IMR-90 (cell line): ENCODE measurements at regions not wholly inside any gene's neighbourhood (a gene's known extent, or its start where the extent isn't known, plus 50 kb on each side); places are given as distances from the start of the nearest gene placed in this dataset.
A peak's percentile ranks its signal among the peaks of the same experiment; 100 is the strongest.

Experiments used
- ATAC-seq: fragments of 200-7000 bp; cut with Tn5 transposase; 2 replicates; pipeline ENCODE4 v1.9.1; 2020; ENCODE audit warnings: low read depth, mild to moderate bottlenecking, moderate library complexity
- BruUV-seq: library from RNA; stranded (reverse); fragments of 400-500 nt; replicated peaks from 2 replicates; lab custom pipeline; 2021; lab: Mats Ljungman, UMichigan
- CTCF ChIA-PET: fragments of 300-600 bp; formaldehyde crosslinking; extraction: SDS; loops from one replicate; lab custom pipeline; 2021; ENCODE audit warnings: antibody characterized with exemption; lab: Yijun Ruan, JAX
- POLR2A ChIA-PET: fragments of 300-600 bp; sonication (Branson Sonifier 250); formaldehyde crosslinking; loops from one replicate; lab custom pipeline; 2022; ENCODE audit warnings: antibody characterized with exemption; ENCODE audit not compliant: unreplicated experiment; lab: Charles Lee
- DNase-seq: peaks from one replicate; pipeline ENCODE4 v3.0.0; 2013
- H2AFZ ChIP-seq: replicated peaks from 2 replicates; pipeline ENCODE3; 2013; ENCODE audit warnings: low read length, mild to moderate bottlenecking; ENCODE audit not compliant: poor library complexity
- H2AK5ac ChIP-seq: 2 replicates; pipeline ENCODE4 v1.6.1; 2013; ENCODE audit warnings: low read depth, low read length, inconsistent platforms
- H2AK9ac ChIP-seq: replicated peaks from 2 replicates; pipeline ENCODE3; 2013; ENCODE audit warnings: mild to moderate bottlenecking, low read depth, low read length, moderate library complexity; ENCODE audit not compliant: poor library complexity
- H2BK120ac ChIP-seq: 2 replicates; pipeline ENCODE4 v1.6.1; 2013; ENCODE audit warnings: low read depth, low read length, inconsistent platforms
- H2BK15ac ChIP-seq: 3 replicates; pipeline ENCODE4 v1.6.1; 2013; ENCODE audit warnings: low read depth, low read length, inconsistent platforms
- H2BK20ac ChIP-seq: 2 replicates; pipeline ENCODE4 v1.6.1; 2013; ENCODE audit warnings: low read depth, mild to moderate bottlenecking, inconsistent platforms, low read length, moderate library complexity
- H2BK5ac ChIP-seq: 2 replicates; pipeline ENCODE4 v1.6.1; 2013; ENCODE audit warnings: mild to moderate bottlenecking, low read depth, low read length, inconsistent platforms; ENCODE audit not compliant: poor library complexity, severe bottlenecking
- H3K14ac ChIP-seq: replicated peaks from 2 replicates; pipeline ENCODE4 v1.6.1; 2013; ENCODE audit warnings: low read depth, low read length, inconsistent platforms
- H3K18ac ChIP-seq: 2 replicates; pipeline ENCODE4 v1.6.1; 2013; ENCODE audit warnings: low read depth, low read length, control low read depth
- H3K23ac ChIP-seq: 2 replicates; pipeline ENCODE4 v1.6.1; 2013; ENCODE audit warnings: low read depth, low read length, inconsistent platforms
- H3K27ac ChIP-seq: 2 replicates; pipeline ENCODE4 v1.5.1; 2013; ENCODE audit warnings: mild to moderate bottlenecking, control low read depth, low read length; ENCODE audit not compliant: insufficient read depth
- H3K27me3 ChIP-seq: 2 replicates; pipeline ENCODE4 v1.6.1; 2013; ENCODE audit warnings: low read length; ENCODE audit not compliant: control insufficient read depth, insufficient read depth
- H3K36me3 ChIP-seq: 2 replicates; pipeline ENCODE4 v1.6.1; 2013; ENCODE audit warnings: low read length, mixed read lengths; ENCODE audit not compliant: control insufficient read depth, insufficient read depth
- H3K4ac ChIP-seq: 2 replicates; pipeline ENCODE4 v1.6.1; 2013; ENCODE audit warnings: low read depth, low read length, inconsistent platforms
- H3K4me1 ChIP-seq: 2 replicates; pipeline ENCODE4 v1.6.1; 2013; ENCODE audit warnings: low read length, mixed read lengths; ENCODE audit not compliant: control insufficient read depth, insufficient read depth
- H3K4me2 ChIP-seq: 2 replicates; pipeline ENCODE4 v1.6.1; 2013; ENCODE audit warnings: low read depth, mild to moderate bottlenecking, control low read depth, low read length, moderate library complexity
- H3K4me3 ChIP-seq: 2 replicates; pipeline ENCODE4 v1.5.1; 2013; ENCODE audit warnings: low read depth, mild to moderate bottlenecking, control low read depth, low read length, moderate library complexity; ENCODE audit not compliant: insufficient read depth
- H3K56ac ChIP-seq: 2 replicates; pipeline ENCODE4 v1.6.1; 2013; ENCODE audit warnings: low read length, inconsistent platforms; ENCODE audit not compliant: insufficient read depth; ENCODE audit errors: extremely low read depth
- H3K79me1 ChIP-seq, 2 experiments: 2 replicates each; pipeline ENCODE4 v1.6.1; 2013; ENCODE audit warnings: low read length in 2 of 2, inconsistent platforms in 1 of 2, low read depth in 1 of 2
- H3K9ac ChIP-seq: 2 replicates; pipeline ENCODE4 v1.6.1; 2013; ENCODE audit warnings: low read depth, low read length, control low read depth
- H3K9me1 ChIP-seq: 2 replicates; pipeline ENCODE4 v1.6.1; 2013; ENCODE audit warnings: low read length, inconsistent platforms; ENCODE audit not compliant: insufficient read depth
- H3K9me3 ChIP-seq: 2 replicates; pipeline ENCODE4 v1.6.1; 2013; ENCODE audit warnings: low read length; ENCODE audit not compliant: control insufficient read depth, insufficient read depth
- H4K20me1 ChIP-seq: 2 replicates; pipeline ENCODE4 v1.6.1; 2013; ENCODE audit warnings: low read length, inconsistent platforms; ENCODE audit not compliant: insufficient read depth
- H4K5ac ChIP-seq: 2 replicates; pipeline ENCODE4 v1.6.1; 2013; ENCODE audit warnings: mild to moderate bottlenecking, low read depth, low read length, control low read depth
- H4K8ac ChIP-seq, 2 experiments: 2 replicates each; pipeline ENCODE4 v1.6.1; 2013; ENCODE audit warnings: low read depth in 2 of 2, low read length in 2 of 2, control low read depth in 1 of 2, inconsistent platforms in 1 of 2
- H4K91ac ChIP-seq: 2 replicates; pipeline ENCODE4 v1.6.1; 2013; ENCODE audit warnings: low read depth, low read length, inconsistent platforms; ENCODE audit not compliant: insufficient read depth
- CEBPB ChIP-seq: IDR thresholded peaks from 2 replicates; pipeline ENCODE4 v1.6.1; 2012; ENCODE audit warnings: low read depth, low read length, improper control_type of control experiment
- MXI1 ChIP-seq: IDR thresholded peaks from 2 replicates; pipeline ENCODE4 v1.6.1; 2012; ENCODE audit warnings: low read depth, mild to moderate bottlenecking, low read length, moderate library complexity, borderline replicate concordance
- POLR2A ChIP-seq: IDR thresholded peaks from 2 replicates; pipeline ENCODE4 v1.6.1; 2012; ENCODE audit warnings: mild to moderate bottlenecking, low read depth, low read length
- RFX5 ChIP-seq: IDR thresholded peaks from 2 replicates; pipeline ENCODE4 v1.8.0; 2012; ENCODE audit warnings: low read depth, mild to moderate bottlenecking, low read length, moderate library complexity
- SMC3 ChIP-seq: fragments of 150-350 bp; IDR thresholded peaks from 2 replicates; pipeline ENCODE4 v1.6.1; 2016; ENCODE audit warnings: low read depth, mild to moderate bottlenecking, antibody characterized with exemption, low read length, moderate library complexity
- USF2 ChIP-seq: fragments of 150-350 bp; IDR thresholded peaks from 2 replicates; pipeline ENCODE4 v1.6.1; 2017; ENCODE audit warnings: mild to moderate bottlenecking, antibody characterized with exemption, low read length, low read depth
- WGBS, 2 experiments: methylation state at CpG; one replicate each; pipeline versions ENCODE4 v1.1.5 to v1.1.7; 2013; ENCODE audit warnings: missing lambda C conversion rate in 2 of 2; ENCODE audit not compliant: insufficient read length in 1 of 2; ENCODE audit errors: extremely low coverage in 2 of 2; 5-methylcytosine and 5-hydroxymethylcytosine counted together
- dilution Hi-C: fragments of 300-500 bp; cut with HindIII; formaldehyde crosslinking; loops from one replicate; pipeline ENCODE4 v1.14.3; 2018; ENCODE audit warnings: low sequenced_read_pairs; ENCODE audit not compliant: unreplicated experiment
- in situ Hi-C: fragments of 300-500 bp; cut with MboI; formaldehyde crosslinking; loops from 3 replicates; pipeline ENCODE4 v1.14.3; 2019; ENCODE audit warnings: low sequenced_read_pairs, inconsistent platforms, mixed read lengths
- intact Hi-C: fragments of 100-400 bp; cut with micrococcal nuclease; formaldehyde crosslinking; loops from 2 replicates; pipeline ENCODE4 v1.10.0; 2022
- TF ChIP-seq, protein P1 (sequence below): conservative IDR thresholded peaks from 2 replicates; pipeline ENCODE4 v1.5.1; 2012; ENCODE audit warnings: mild to moderate bottlenecking, low read depth, low read length, improper control_type of control experiment

DNA sequence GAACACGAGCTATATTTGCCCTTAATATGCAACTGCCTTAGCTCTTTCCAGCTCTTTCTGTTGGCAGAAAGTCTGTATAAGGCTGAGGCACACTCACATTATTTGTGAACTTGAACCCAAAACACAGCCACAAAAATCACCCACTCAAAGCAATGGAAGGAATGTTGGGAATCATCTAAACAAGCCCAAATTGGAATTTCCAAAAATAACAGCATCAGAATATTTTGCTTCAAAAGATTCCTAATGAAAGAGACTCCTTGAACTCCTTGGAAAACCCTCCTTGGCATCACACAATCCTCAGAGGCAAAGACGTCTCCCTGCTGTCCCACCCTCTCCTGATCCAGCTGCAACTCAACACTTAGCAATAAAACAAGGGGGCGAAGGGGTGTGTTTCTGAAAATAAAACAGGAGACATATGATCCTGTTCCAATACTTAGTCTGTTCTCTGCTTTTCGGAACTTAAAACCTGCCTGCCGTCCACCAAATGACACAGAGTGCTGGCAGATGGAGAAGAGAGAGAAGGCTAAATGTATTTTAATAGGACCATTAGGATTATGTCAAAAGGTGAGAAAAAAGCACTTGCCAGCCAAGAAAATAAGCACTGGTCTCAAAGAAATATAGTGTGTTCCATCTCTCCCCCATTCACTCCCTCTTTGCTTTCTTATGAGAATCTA lies 320.7 kb upstream of the JARID2 start (continued):
- TF ChIP-seq, protein P1, sequence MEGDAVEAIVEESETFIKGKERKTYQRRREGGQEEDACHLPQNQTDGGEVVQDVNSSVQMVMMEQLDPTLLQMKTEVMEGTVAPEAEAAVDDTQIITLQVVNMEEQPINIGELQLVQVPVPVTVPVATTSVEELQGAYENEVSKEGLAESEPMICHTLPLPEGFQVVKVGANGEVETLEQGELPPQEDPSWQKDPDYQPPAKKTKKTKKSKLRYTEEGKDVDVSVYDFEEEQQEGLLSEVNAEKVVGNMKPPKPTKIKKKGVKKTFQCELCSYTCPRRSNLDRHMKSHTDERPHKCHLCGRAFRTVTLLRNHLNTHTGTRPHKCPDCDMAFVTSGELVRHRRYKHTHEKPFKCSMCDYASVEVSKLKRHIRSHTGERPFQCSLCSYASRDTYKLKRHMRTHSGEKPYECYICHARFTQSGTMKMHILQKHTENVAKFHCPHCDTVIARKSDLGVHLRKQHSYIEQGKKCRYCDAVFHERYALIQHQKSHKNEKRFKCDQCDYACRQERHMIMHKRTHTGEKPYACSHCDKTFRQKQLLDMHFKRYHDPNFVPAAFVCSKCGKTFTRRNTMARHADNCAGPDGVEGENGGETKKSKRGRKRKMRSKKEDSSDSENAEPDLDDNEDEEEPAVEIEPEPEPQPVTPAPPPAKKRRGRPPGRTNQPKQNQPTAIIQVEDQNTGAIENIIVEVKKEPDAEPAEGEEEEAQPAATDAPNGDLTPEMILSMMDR, result no peak
- TF ChIP-seq POLR2A (no peak), MXI1 (no peak), RFX5 (no peak)

DNA sequence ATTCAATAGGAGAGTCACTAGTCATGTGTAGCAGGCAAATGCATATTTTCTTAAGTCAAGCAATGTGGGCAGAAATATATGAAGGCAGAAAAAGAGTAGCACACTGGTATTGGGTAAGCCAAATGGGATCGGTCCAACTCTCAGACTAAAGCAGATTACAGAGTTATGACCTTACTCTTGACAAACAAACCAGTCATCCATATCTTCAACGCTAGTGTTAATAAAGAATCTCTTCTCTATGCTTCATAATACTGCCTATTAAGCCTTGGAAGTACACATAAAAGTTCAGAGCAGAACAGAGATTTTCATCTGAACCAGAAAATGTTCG lies 320.2 kb upstream of the JARID2 start:
- Histone ChIP-seq H4K20me1 (no peaks in the 10 kb centered on the region), H3K14ac (no peak overlapping the region; the same call in 1 of the 2 replicates), H3K27me3 (no peaks in the 10 kb centered on the region), H2BK20ac (peak overlapping the region; percentile 39; the same call in 1 of the 2 replicates), H3K56ac (no peak overlapping the region), H3K36me3 (no peaks in the 10 kb centered on the region), H4K5ac (no peak overlapping the region), H3K4me2 (no peak overlapping the region; the same call in 1 of the 2 replicates), H3K4me3 (no peak overlapping the region), H3K27ac (no peak overlapping the region), H2BK15ac (0 out of 3 replicates have a peak overlapping the region, but pooled peaks have one; percentile 39), H4K8ac (no peak overlapping the region), H2AK5ac (no peak overlapping the region), H2AK9ac (no peak overlapping the region), H3K18ac (peak overlapping the region; percentile 40; the same call in 1 of the 2 replicates), H3K9ac (no peak overlapping the region), H2BK5ac (no peak overlapping the region), H3K4ac (peak overlapping the region; percentile 4; the same call in 1 of the 2 replicates), H3K9me1 (peaks cover 14% of the 10 kb centered on the region), H4K91ac (no peak overlapping the region), H3K79me1 (no peaks in the 10 kb centered on the region), H3K23ac (no peak overlapping the region; the same call in 1 of the 2 replicates), H3K4me1 (peaks cover 16% of the 10 kb centered on the region), H3K9me3 (no peaks in the 10 kb centered on the region), H2AFZ (no peak overlapping the region), H2BK120ac (0 out of 2 replicates have a peak overlapping the region, but pooled peaks have one; percentile 63)
- ChIA-PET CTCF (no interaction called here), POLR2A (no interaction called here)
- 80% methylated on average over 1 of the region's 3 CpGs; no CpG with 5 or more reads in 1 of the 2 experiments for WGBS, 2 experiments
- peak; percentile 77 for ATAC-seq
- peak; percentile 85 for DNase-seq
- intact Hi-C loops, result loop anchor here (10.0 kb wide), 1 partner anchor 519 kb away; no protein-coding TSS in a partner anchor
- peak; percentile 69 for TF ChIP-seq CEBPB
- TF ChIP-seq SMC3, result no peak
- TF ChIP-seq USF2, result peak; percentile 22; the same call in 1 of the 2 replicates
- BruUV-seq, result no TSS peak
- in situ Hi-C loops, result no loop called here
- dilution Hi-C loops, result no loop called here
